Activated effector memory CD4-positive, alpha-beta T cell treated with Interleukin-2 at 50 U/mL for 16 hours (primary cell): ENCODE measurements at regions not wholly inside any gene's neighbourhood (a gene's known extent, or its start where the extent isn't known, plus 50 kb on each side); places are given as distances from the start of the nearest gene placed in this dataset.

Source experiments
- DNase-seq: peaks from one replicate; pipeline ENCODE4 v3.0.0-alpha.2; 2020

DNA sequence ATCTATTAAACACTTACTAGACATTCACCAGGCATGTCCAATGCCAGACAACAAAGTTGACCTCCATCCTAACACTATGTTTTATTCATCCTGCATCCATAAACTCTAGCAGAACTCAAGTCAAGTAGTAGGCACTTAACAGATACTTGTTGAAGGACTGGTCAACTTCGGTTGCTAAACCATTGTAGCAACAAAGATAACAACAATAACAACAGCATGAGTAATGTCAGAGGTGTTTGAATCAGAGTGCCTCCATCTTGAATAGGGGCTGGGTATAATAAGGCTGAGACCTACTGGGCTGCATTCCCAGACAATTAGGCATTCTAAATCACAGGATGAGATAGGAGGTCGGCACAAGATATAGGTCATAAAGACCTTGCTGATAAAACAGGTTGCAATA lies 180.5 kb upstream of the ZNF462 start:
- DNase-seq: no peak

DNA sequence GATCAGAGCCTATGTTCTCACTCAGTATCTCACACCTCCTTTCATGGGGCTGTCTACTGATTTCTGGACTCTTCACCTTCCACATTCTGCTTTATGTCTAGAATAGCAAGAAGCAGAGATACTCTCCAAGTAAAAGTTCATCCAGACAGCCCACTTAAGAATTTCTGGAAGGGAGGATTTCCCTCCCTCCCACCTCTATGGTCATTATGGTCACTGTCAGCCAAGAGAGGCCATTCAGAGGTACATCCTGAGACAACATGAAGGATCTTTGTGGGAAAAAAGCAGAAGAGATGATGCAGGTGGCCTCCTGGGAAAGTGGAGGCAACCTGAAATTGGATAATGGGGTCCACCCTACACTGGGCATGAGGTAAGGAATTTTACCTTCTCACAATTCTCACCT lies 179.5 kb upstream of the ZNF462 start:
- no peak for DNase-seq

DNA sequence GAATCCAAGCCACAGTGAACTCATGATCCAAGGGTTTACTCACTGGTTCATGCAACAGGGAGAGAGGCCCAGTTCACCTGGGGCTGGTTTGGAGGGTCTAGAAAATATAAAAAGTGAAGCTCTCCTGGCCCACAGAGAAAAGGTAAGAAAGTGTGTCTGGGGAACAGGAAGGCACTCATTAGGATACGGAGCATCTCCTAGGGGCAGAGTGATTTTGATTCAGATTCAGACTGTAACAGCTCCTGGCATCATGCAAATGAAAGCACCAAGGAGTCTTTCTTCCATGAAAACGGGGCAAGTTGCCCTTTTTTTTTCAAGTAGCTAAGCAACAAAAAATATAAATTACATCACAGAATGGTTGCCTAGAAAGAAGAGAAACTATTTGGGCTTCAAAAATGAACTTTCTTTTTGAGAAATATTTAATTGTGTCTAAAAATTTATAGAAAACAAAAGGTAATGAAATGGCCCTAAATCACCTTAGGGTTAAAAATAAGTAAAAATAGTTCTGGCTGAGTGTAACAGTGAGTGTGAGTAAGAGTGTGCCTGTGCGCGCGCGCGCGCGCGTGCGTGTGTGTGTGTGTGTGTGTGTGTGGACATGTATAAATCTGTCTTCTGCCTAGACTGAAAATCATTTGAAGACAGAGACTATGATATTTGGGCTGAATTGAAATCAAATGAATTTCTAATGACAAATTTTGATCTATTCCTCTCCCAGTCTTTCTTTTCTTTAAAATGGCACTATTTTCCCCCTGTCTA lies 177.8 kb upstream of the ZNF462 start:
- no peak for DNase-seq

DNA sequence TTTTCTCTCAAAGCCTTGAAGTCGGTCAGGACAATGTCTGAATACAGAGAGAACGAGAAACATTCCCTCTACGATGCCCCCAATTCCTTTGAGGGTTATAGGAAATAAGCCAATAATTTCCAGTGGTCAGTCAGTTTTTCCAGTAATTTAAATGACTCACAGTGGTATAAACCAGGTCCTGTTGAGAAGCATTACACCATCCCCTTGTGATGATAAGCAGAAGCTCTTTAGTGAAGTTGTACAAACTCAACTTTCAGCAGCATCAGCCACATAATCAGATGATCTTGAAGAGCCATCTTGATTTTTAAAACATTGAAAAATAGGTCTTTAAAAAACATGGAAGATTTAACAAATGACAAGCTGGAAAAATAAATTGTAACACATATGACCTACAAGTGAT lies 173.9 kb upstream of the ZNF462 start:
- no peak for DNase-seq

DNA sequence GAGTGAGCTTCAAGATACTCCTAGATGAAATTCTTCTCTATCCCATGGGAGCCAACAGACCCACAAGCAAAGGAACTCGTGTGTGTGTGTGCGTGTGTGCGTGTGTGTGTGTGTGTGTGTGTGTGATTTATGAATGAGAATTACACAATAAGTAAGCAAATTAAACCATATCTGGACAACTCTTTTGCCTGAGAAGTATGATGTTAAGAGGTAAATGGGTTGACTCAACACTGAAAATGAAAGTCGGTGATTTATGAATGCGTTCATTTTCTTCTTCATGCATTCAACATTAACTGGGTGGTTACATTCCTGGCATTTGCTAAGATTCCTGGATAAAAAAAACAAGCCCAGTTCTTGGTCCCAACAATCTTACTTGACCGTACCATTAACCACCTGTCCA lies 171.3 kb upstream of the ZNF462 start:
- no peak for DNase-seq

DNA sequence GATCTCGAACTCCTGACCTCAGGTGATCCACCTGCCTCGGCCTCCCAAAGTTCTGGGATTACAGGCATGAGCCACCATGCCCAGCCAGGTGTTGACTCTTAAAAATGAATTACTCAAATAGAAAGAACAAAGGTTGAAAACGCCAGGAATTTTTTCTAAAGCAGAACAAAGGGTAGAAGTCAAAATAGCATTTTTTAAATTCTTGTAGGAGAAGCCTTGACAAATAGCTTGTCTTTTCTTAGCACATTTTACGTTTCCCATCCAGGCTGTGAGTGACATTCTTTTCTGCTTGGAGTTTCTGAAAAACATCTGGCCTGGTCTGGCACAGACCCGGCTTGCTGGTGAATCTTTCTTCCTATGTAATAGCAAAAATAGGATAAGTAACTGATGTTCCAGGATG lies 169.4 kb upstream of the ZNF462 start:
- DNase-seq: no peak

DNA sequence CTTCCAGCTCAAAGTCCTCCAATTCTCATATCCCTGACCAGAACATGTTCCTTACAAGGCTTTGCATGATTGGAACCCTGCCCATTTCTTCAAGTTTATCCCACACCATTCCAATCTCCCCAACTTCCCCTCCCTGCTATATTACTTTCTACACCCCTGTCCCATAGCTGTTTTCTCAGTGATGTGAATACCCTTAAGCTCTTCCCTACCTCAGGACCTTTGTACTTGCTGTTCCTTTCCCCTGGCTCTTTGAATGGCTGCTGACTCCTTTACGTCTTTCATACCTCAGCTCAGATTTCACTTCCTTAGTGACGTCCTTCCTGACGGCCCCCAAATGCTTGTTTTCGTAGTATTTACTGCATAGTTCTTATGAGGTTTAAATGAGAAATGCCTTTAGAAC lies 166.2 kb upstream of the ZNF462 start:
- DNase-seq: no peak

DNA sequence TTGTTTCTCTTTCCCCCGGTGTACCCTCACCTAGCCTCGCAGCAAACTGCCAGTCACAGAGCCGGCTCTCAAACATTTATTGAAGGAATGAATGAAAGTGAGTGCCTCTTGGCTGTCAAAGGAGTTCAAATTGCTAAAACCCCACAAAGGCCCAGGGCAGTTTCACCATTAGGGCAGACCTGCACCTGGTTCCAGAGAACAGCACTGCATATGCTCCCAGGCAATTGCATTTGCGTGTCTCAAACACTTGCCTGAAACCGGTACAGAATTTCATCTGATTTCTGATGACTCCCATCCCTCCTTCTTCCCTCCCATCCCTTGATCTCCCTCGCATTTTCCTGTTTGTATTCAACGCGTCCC lies 165.6 kb upstream of the ZNF462 start:
- no peak for DNase-seq

DNA sequence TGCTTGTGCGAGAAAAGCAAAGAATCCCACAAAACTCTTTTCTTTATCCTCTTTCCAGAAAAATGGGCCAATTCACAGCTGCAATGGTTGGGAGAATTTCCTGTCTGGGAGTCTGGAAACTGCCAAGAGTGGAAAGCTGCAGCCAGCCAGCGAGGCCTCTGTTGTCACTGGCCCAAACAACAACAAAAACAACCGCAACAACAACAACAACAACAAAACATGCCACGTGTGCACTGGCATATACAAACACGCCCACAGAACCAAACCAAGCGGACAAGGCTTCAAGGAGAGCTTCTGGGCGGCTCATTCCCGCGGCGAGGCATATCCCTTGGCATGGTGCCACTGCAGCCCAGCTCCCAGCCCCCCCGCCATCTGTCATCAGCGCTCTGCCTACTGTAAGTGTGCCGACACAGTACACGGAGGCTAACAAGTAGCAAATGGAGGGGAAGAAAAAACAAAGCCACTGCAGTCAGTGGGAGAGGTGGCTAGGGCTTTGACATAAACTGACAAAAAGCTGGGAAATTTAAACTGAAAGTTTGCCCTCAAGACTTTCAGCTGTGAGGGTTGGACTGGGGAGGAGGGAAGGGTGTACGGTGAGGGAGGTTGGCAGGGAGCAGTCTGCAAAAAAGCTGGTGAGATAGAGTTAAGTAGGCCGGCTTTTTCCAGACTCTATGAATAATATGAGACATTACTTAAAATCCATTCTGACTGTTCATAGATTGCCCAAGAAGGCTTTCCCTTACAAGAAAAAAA lies 165.0 kb upstream of the ZNF462 start:
- DNase-seq: no peak

DNA sequence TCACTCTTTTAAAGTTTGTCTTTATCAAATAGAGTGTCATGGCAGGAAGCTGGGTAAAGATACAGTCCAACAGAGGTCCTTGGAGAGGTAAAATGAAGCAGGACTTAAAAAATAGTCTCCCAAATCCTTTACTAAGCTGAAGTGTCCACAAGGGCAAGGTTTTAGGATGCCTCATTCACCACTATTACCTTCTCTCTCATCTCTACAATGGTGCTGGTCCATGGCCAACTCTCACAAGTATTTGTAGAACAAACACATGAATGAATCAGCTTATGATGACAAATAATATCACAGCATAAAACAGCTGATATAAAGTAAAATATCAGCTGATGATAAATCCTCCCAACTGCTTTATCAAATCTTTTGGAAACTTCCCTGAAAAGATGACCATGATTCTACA lies 162.3 kb upstream of the ZNF462 start:
- no peak for DNase-seq

DNA sequence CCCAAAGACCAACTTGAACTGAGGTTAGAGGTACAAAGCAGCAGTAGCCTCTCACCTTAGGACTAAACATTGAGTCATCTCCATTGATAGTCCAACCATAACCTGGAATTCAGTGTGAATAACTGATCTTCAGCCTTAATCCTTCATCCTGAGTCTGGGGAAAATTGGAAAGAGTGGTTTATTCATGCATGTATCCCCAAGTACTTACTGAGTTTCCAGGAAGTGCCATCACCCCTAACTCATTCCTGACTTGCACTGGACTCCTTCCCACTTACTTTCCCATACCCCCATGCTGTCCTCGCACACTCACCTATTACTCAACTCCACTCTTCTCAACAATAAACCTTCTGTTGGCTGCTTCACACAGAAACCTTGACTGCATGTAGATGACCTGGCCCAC lies 161.4 kb upstream of the ZNF462 start:
- no peak for DNase-seq

DNA sequence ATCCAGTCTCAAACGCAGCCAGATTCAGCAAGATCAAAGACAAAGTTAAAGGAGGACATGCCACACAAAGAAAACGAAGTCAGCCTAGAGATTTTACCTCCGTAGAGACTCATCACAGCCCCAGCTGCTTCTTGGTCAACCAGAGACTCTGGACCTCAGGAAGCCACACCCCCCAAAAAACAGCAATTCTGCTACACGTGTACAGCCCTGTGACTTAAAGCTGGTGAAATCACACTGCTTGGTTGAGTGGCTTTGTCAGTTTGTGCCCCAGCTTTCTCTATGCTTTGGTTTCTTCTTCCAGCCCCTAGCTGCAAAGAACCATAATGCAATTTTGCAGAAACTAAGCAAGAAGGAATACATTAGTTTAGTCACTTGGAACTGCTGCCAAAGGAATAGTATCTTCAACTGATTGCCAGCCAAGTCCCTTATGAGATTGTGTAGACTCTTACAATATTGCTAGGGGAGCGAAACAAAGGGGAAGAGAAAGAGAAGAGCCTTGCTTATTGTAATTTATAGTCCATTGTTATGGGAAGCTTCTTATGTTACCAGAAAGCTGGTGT lies 158.8 kb upstream of the ZNF462 start:
- no peak for DNase-seq

DNA sequence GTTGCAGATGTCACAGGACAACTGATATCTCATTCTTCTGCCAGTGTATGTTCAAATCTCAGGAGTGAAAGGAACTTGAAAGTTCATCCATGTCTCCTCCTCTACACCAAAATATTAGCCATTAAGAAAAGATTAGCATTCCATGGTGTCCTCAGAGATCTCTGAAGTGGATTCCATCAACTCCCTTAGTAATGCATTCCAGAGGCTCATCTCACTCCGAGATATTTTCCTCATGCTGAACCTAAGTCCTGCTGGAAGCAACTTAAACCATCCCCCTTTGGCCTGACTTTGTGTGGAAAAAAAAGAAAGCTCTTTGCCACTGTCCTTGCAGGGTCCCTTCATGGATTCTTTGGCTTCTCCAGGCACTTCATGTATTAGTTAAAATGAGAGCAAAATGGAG lies 155.7 kb upstream of the ZNF462 start:
- no peak for DNase-seq

DNA sequence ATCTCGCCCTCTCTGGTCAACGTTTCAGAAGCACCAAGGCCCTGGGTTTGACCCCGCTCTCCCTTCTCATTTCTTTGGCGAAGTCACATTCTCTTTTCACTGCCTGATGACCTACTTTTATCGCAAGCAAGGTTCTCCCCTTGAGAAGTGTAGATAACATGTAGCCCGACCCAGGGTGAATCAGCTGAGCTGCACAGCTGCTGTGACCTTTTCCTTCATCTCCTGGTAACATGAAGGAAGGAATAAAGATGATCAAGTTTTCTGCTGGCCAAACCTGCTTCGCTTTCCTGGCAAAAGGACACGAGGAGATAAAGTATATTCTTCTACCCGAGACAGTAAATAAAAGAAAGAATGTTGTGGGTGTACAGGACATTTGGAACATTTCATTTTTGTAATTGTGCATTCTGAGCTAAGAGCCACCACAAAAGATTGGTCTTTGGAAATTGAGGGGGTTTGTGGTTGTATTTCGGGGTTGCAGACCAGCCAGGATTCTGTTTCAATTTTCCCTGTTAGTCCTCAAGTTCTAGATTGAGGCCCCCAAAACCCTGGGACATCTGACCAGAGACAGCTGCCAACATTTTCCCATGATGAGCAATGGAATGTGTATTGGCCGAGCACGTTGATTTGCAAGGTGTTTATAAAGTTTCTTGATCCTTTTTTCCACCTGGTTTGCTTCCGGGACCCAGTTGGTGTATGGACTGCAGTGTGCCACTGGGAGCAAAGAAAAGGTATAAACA lies 155.1 kb upstream of the ZNF462 start:
- no peak for DNase-seq

DNA sequence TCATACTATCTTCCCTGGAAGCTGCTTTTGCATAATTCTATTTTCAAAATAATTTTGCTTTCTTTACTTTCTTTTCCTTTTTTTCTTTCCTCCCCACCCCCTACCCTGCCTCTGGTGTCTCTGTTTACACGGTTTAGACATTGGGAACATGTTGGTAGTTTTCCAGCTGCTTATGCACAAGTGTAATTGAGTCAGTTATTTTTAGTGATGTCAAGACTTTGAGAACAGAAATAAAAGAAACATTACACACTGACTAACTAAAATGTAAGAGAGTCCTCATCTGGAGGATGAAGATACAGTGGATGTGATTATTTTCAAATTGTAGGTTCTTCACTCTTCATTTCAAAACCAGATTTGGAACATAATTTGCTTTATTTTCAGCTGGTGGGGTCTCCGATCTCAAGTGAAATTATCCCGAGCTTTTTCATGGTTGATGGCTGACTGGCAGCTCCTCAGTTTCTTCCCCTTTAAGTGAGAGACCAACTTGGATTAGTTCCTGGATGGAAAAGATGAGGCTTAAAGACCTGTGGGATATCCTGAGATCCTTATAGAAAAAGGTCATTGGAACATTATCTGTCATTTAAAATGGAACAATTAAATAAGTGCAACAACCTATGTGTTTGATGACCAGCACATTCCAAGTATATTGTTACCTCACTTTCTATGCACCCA lies 154.4 kb upstream of the ZNF462 start:
- DNase-seq: no peak

DNA sequence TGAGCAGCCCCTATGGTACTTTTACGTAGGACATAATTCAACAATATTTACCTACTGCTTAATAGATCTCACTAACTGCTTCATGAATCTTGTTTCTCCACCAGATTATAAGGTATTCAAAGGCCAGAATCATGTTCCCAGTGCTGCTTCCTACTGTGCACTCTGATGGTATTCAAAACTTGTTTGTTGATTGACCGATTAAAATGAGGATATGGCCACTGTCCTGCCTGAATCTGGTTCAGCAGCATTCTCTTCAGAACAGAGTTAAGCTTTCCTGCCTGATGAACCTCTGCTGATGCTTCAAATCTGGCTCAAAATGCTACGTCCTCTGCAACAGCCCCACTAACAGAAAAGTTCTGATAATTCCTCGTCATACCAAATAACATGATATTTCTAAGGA lies 150.7 kb upstream of the ZNF462 start:
- no peak for DNase-seq

DNA sequence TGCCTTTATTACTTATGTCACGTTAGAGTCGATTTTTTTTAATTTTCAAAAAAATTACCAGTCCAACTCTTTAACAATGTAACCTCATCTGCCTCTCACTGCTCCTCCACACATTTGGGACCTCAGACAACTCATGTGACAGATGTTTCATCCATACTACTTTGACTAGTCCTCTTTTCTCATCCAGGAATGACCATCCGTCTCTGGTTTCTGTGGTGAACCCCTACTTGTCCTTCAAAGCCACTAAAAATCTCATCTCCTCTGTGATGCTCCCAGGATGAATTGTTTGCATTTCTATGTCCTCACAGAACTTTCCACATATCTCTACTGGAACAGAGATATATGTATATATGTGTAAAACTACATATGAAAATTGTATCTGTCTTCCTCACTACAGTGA lies 149.8 kb upstream of the ZNF462 start:
- DNase-seq: no peak

DNA sequence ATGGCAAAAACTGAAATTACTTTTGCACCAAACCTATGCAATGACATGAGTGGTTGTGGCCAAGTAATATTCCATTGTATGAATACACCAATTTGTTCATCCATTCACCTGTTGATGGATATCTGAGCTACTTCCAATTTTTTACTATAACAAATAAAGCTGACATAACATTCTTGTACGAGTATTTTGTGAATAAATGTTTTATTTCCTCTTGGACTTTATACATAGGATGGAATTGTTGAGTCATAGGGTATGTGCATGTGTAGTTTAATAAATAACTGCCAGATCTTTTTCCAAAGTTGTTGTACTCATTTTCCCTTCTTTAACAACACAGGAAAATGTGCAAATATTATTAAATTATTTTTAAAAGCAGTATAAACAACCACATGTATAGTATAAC lies 146.1 kb upstream of the ZNF462 start:
- DNase-seq: no peak

DNA sequence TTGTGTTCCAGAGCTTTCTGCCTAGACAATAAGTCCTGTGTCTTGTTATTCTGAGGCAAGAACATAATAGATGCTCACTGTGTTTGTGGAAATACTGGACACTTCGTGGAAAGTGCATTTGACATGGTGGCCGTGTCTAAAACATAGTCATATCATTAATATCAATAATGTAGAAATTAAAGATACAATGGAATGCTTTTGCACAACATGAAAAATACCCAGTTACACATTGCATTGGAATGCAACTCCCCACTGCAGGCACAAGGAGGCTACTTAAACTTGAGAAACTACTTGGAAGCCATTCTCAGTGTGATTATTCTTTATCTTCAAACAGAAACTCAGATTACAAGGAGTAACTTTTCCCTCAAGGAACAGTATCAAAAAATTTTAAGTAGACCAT lies 145.3 kb upstream of the ZNF462 start:
- no peak for DNase-seq

DNA sequence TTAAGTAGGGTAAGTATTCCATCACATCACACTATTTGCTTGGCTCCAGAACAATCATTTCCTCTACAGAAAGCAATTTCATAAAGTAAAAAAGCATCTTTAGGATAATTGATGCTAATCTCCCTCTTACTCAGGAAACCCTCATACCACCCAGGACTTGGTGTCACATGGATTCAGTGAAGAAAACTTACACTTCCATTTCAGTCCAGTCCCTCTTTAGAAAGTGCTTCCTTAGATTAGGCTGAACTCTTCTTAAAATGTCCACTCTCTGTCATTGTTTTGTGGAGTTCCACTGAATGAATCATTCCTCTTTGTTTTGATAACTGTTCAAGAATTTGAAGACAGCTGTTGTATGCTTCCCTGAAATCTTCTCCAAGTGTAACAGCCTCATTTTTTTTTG lies 144.0 kb upstream of the ZNF462 start:
- no peak for DNase-seq

DNA sequence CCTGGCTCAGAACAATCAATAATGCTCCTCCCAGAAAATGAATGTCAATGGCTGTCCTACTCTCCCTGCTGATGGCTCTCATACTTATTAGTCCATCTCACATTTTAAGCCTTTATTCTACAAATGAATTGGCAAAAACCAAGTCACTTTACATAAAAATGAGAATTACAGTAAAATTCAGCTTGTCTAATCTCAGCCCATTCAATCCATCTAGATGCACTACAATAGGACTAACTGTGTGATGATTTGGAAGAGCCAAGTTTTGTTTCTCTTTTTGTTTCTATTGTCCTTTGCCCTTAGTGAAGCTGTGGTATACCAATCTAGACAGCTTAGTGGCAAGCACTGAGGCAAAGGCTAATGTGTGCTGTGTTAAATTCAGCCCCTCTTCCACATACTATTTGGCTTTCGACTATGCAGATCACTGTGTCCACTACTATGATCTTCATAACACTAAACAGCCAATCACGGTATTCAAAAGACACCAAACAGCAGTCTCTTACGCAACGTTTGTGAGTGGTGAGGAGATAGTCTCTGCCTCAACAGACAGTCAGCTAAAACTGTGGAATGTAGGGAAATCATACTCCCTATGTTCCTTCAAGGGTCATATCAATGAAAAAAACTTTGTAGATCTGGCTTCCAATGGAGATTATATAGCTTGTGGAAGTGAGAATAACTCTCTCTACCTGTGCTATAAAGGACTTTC lies 140.8 kb upstream of the ZNF462 start:
- no peak for DNase-seq

DNA sequence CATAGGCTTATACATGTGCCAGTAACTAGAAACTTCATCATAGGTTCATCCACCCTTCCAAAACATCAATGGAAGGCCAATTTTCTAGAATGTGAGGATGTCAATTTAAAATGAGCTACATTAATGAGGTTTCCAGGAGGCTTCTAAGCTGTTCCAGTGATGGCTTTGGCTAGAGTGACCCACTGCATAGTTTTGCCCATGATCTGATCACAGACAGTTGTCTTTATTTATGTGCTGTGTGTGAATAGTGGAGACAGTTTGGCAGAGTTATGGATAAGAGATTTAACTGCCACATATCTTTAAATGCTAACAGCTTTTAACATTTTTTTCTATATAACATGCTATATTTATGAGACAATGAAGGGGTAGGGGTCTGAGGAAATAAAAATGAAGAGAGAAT lies 139.0 kb upstream of the ZNF462 start:
- no peak for DNase-seq

DNA sequence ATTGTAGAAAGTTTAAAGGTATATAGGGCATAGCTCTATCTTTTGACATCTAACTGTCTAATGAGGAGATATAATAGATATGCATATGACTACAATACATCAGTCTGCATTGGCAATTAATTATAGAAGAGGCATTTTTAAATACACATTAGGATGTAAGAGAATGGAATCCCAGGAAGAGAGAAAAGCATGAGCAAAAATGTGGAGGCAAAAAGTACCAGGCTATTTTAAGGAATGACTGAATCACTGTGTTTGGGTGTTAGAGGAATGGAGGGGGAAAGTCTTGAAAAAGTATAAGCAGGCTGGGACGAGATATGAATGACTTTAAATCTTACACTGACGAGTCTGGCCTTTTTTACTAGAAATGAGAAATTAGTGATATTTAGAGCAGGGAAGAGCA lies 138.4 kb upstream of the ZNF462 start:
- no peak for DNase-seq
